ENCODE measurements at regions not wholly inside any gene's neighbourhood (a gene's known extent, or its start where the extent isn't known, plus 50 kb on each side); places are given as distances from the start of the nearest gene placed in this dataset.
"Not testable (repeated sequence)": the region's sequence is repeated elsewhere in the genome, so short reads cannot be mapped to it uniquely, and the experiment has no call there.

- in situ Hi-C loops (cut with HindIII; ENCODE audit: low pct_ligation_motif_present, low pct_unique_long_range_greater_than_20kb, low sequenced_read_pairs), result no loop called here
- no peak for DNase-seq
Measured at GRCh38 chr6:156450421-156450820, 326.8 kb upstream of the ARID1B start.

GRCh38 chr6:156449569-156449968 is 327.6 kb upstream of the ARID1B start:
- in situ Hi-C loops (cut with HindIII; ENCODE audit: low pct_ligation_motif_present, low pct_unique_long_range_greater_than_20kb, low sequenced_read_pairs), result no loop called here
- DNase-seq, result no peak

GRCh38 chr6:156449128-156449527 is 328.1 kb upstream of the ARID1B start:
- DNase-seq, result no peak
- in situ Hi-C loops (cut with HindIII; ENCODE audit: low pct_ligation_motif_present, low pct_unique_long_range_greater_than_20kb, low sequenced_read_pairs), result no loop called here

- in situ Hi-C loops (cut with HindIII; ENCODE audit: low pct_ligation_motif_present, low pct_unique_long_range_greater_than_20kb, low sequenced_read_pairs), result no loop called here
- no peak for DNase-seq
Measured at GRCh38 chr6:156448579-156448978, 328.6 kb upstream of the ARID1B start.

- in situ Hi-C loops (cut with HindIII; ENCODE audit: low pct_ligation_motif_present, low pct_unique_long_range_greater_than_20kb, low sequenced_read_pairs), result no loop called here
- no peak for DNase-seq
Measured at GRCh38 chr6:156440688-156441087, 336.5 kb upstream of the ARID1B start.

- no peak for DNase-seq
- in situ Hi-C loops (cut with HindIII; ENCODE audit: low pct_ligation_motif_present, low pct_unique_long_range_greater_than_20kb, low sequenced_read_pairs), result no loop called here
Measured at GRCh38 chr6:156438350-156438923, 338.7 kb upstream of the ARID1B start.

- in situ Hi-C loops (cut with HindIII; ENCODE audit: low pct_ligation_motif_present, low pct_unique_long_range_greater_than_20kb, low sequenced_read_pairs), result no loop called here
- DNase-seq, result no peak
Measured at GRCh38 chr6:156437121-156437879, 339.9 kb upstream of the ARID1B start.

- in situ Hi-C loops (cut with HindIII; ENCODE audit: low pct_ligation_motif_present, low pct_unique_long_range_greater_than_20kb, low sequenced_read_pairs), result no loop called here
- no peak for DNase-seq
Measured at GRCh38 chr6:156434795-156435190, 342.4 kb upstream of the ARID1B start.

GRCh38 chr6:156434049-156434794 is 343.0 kb upstream of the ARID1B start:
- in situ Hi-C loops (cut with HindIII; ENCODE audit: low pct_ligation_motif_present, low pct_unique_long_range_greater_than_20kb, low sequenced_read_pairs), result no loop called here
- no peak for DNase-seq

- no peak for DNase-seq
- in situ Hi-C loops (cut with HindIII; ENCODE audit: low pct_ligation_motif_present, low pct_unique_long_range_greater_than_20kb, low sequenced_read_pairs), result no loop called here
Measured at GRCh38 chr6:156432543-156432942, 344.6 kb upstream of the ARID1B start.

- in situ Hi-C loops (cut with HindIII; ENCODE audit: low pct_ligation_motif_present, low pct_unique_long_range_greater_than_20kb, low sequenced_read_pairs), result no loop called here
- DNase-seq, result no peak
Measured at GRCh38 chr6:156430386-156430785, 346.8 kb upstream of the ARID1B start.

- DNase-seq, result no peak
- in situ Hi-C loops (cut with HindIII; ENCODE audit: low pct_ligation_motif_present, low pct_unique_long_range_greater_than_20kb, low sequenced_read_pairs), result no loop called here
Measured at GRCh38 chr6:156427345-156427744, 349.8 kb upstream of the ARID1B start.

GRCh38 chr6:156425359-156426020 is 351.7 kb upstream of the ARID1B start:
- in situ Hi-C loops (cut with HindIII; ENCODE audit: low pct_ligation_motif_present, low pct_unique_long_range_greater_than_20kb, low sequenced_read_pairs), result no loop called here
- no peak for DNase-seq

- no peak for DNase-seq
- in situ Hi-C loops (cut with HindIII; ENCODE audit: low pct_ligation_motif_present, low pct_unique_long_range_greater_than_20kb, low sequenced_read_pairs), result no loop called here
Measured at GRCh38 chr6:156423829-156424228, 353.3 kb upstream of the ARID1B start.

- DNase-seq, result no peak
- in situ Hi-C loops (cut with HindIII; ENCODE audit: low pct_ligation_motif_present, low pct_unique_long_range_greater_than_20kb, low sequenced_read_pairs), result no loop called here
Measured at GRCh38 chr6:156423075-156423474, 354.1 kb upstream of the ARID1B start.

- no peak for DNase-seq
- in situ Hi-C loops (cut with HindIII; ENCODE audit: low pct_ligation_motif_present, low pct_unique_long_range_greater_than_20kb, low sequenced_read_pairs), result no loop called here
Measured at GRCh38 chr6:156421933-156422332, 355.2 kb upstream of the ARID1B start.

- in situ Hi-C loops (cut with HindIII; ENCODE audit: low pct_ligation_motif_present, low pct_unique_long_range_greater_than_20kb, low sequenced_read_pairs); DNase-seq: not testable (repeated sequence)
Measured at GRCh38 chr6:156421301-156421700, 355.9 kb upstream of the ARID1B start.

GRCh38 chr6:156420172-156420993 is 356.8 kb upstream of the ARID1B start:
- no peak for DNase-seq
- in situ Hi-C loops (cut with HindIII; ENCODE audit: low pct_ligation_motif_present, low pct_unique_long_range_greater_than_20kb, low sequenced_read_pairs), result no loop called here
